Stimulated activated CD4-positive, alpha-beta T cell treated with anti-CD3 and anti-CD28 coated beads, Interleukin-1b, Interleukin-23, amount 100 ng/mL, for 48 hours (primary cell): ENCODE measurements at regions not wholly inside any gene's neighbourhood (a gene's known extent, or its start where the extent isn't known, plus 50 kb on each side); places are given as distances from the start of the nearest gene placed in this dataset.

ENCODE experiments used
- DNase-seq: peaks from one replicate; pipeline ENCODE4 v3.0.0-alpha.2; 2020

GRCh38 chr4:107220976-107221375 is 184.9 kb upstream of the DKK2 start:
- no peak for DNase-seq

- DNase-seq, result no peak
These were observed 183.6 kb upstream of the DKK2 start for GRCh38 chr4:107219681-107220080.

DNA sequence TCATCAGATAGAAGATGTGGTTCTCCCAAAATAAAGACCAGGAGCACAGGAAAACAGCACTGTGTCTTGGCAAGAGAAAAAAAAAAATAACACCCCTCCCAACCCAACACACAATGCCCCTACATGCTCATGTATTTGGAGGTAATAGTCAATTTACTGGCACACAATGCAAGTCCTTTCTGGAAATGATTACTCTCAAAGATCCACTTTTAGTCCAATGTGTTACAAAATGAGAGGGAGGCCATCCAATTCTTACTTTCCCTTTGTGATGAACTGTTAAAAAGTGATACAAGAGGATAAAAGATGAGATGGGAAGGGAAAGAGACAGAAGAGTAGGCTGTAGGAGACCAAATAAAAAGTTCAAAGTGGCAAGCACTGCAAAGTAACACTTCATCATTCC is 180.3 kb upstream of the DKK2 start:
- no peak for DNase-seq

- DNase-seq, result no peak
These were observed 179.1 kb upstream of the DKK2 start for GRCh38 chr4:107215222-107215621.

GRCh38 chr4:107213880-107214279 is 177.8 kb upstream of the DKK2 start:
- no peak for DNase-seq

GRCh38 chr4:107213410-107213809 is 177.3 kb upstream of the DKK2 start:
- DNase-seq, result no peak

DNA sequence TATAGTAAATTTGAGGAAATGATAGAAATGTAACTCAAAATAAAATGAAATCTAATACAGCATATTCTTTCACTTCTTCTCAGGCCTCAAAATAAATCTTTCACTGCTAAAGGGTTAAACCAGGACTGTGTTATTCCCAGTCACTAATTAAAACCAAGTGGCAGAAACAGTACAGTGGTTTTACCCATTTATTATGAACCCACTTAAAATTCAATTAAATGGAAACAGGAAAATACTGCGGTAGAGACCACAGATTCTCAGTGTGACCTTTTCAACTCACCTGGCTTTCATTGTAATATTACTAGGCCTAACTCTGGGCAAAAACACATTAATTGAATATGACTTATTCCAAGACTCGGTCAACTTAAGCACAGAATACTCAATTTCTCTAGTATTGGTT is 176.5 kb upstream of the DKK2 start:
- DNase-seq, result no peak

DNA sequence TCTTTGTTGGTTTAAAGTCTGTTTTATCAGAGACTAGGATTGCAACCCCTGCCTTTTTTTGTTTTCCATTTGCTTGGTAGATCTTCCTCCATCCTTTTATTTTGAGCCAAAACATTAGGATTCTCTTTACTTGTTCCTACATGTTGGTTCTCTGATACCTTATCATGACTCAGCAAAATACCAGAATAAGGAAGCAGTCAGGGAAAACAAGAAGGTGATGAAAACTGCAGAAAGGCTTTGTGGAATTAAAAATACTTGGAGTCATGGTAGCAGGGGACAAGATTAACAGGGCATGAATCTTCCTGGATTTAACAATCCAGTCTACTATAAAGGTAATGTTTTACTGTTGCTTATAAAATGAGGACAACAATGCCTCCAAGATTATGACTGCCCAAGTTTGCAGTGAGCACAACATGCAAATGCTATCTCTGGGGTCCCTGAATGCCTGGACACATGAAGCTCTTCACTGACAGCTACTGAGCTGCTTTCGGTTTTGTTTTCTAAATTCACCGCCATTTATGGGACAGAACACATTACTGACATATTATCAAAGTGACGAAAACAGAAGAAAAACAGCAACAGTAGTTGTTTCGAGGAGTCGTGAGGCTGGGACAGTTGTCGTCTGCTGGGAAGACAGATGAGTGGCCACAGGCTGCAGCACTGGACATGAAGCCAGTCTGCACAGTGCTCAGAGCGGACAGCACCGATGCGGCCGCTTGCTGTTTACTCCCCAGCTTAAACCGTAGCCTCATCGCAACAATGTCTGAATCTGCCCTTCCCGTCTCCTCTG is 174.5 kb upstream of the DKK2 start:
- no peak for DNase-seq

GRCh38 chr4:107203733-107204132 is 167.6 kb upstream of the DKK2 start:
- DNase-seq, result no peak

DNA sequence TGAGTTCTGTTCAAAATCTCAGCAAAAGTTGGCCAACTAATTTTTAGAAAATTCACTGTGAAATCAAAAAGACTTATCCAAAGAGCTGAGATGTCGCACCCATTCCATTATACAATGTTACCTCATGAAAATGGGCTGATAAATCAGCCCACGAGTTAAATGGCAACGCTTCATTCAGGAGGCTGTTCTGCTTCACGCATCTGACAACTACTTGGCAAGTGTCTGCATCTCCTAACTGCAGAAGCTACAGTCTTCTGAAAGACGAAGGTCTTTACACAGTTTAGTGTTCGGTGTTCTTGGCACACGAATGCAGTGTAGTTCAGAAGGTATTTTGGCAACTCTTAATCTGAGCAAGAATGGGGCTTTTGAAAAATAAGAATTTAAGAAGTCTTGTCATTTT is 166.6 kb upstream of the DKK2 start:
- no peak for DNase-seq

DNA sequence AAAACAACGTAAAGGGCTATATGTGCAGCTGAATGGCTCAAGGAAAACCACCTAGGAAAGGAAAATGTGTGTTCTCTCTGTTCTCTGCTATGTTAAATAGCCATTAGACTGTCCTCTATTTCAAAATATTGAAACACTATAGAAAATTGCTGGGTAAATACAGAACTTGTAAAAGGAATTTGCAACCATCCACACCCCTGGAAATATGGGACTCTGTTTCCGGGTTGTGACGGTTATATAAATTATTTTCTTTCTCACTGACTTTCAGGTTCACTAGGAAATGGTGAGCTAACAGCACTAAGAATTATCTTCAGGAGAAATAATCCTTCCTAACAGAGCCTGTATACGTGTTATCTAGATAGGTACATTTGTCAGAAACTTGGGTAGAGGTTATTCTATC is 161.0 kb upstream of the DKK2 start:
- no peak for DNase-seq

DNA sequence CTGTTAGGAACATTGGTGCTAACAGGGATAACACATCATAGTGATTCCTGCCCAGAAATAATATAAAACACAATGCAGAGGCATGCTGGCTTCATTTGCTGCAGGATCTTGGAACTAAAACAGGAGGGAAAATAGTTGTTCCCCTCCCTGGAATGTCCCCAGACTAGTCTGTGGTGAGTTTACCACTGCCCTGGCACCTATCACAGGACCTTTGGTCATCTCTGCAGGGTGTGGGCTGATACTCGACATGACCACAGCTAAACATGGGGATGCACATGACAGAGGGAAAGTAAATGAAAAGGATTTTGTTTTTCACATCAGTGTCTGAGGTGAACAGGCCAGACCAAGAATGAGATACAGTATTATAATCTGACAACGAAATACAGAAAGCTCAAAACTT is 160.2 kb upstream of the DKK2 start:
- no peak for DNase-seq

DNA sequence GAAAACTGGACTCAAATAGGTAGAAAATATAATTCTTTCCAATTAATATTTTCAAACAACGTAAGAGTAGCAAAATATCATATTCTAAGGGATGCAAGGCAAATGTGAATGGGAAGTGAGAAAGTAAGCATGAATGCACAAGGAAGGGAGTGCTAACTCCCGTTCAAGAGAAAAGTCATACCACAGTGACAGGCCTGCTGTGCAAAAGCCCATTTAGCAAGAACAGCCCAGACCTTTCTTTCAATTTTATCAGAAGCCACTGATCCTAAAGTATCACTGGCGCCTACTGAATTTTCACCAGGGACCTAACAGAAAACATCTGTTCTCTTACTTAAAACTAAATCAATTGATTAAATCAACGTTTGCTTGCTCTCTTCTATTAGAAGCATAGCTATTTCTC is 157.9 kb upstream of the DKK2 start:
- DNase-seq, result no peak

- no peak for DNase-seq
These were observed 156.5 kb upstream of the DKK2 start for GRCh38 chr4:107192601-107193000.

- DNase-seq, result no peak
These were observed 151.0 kb upstream of the DKK2 start for GRCh38 chr4:107187091-107187490.

DNA sequence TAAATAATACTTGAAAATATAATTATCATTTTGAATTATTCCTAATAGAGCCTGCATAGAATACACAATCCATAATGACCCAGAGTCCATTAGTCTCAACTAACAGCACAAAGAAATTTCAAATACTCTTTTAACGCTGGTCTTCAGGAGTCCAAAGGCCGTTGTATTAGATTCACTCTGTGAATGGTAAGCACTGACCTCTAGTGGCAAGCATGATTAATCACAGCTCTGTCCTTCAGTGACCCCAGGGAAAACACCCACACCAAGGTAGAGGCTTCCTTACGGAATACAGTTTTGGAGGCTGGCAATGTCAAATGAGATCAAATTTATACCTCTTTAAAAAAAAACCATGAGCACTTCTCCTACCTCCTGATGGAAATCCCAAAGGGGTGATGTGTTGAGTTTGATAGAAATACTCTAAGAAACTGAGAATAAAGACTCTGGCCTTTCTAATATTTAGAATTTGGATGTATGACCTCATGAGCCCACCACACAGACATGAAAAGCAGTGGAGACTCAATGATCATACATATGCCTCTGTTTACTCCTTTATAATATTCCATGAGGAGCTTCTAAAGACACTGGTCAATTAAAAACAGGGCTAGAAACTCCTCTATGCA is 147.2 kb upstream of the DKK2 start:
- no peak for DNase-seq

DNA sequence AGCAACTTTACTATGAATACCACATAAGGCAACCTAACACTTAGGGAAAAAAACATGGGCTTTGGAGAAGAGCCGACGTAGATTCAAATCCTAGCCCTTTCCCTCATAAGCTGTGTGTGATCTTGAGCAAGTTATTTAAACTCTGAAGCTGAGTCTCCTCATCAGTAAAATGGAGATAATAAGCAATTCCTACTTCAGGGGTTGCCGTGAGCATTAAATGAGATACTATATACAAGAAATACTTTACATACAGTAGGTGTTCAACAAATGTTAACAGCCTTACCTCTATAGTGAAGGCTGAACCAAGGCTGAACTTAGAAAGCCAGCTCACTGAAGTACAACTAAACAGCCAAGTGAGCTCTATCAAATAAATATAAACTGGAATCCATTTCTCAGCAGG is 146.2 kb upstream of the DKK2 start:
- no peak for DNase-seq

- no peak for DNase-seq
These were observed 130.8 kb upstream of the DKK2 start for GRCh38 chr4:107166873-107167450.

GRCh38 chr4:107166181-107166580 is 130.1 kb upstream of the DKK2 start:
- no peak for DNase-seq

- DNase-seq, result no peak
These were observed 128.9 kb upstream of the DKK2 start for GRCh38 chr4:107164962-107165475.

DNA sequence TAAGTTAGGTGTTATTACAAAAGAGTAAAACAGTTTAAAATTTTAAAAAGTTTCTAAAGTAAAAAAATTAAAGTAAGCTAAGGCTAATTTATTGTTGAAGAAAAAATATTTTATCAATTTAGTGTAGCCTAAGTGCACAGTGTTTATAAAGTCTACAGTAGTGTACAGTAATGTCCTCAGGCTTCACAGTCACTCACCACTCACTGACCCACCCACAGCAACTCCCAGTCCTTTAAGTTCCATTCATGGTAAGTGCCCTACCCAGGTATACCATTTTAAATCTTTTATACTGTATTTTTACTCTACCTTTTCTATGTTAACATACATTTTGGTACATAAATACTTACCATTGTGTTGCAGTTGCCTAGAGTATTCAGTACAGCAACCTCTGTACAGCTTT is 120.3 kb upstream of the DKK2 start:
- no peak for DNase-seq

- DNase-seq, result no peak
These were observed 119.3 kb upstream of the DKK2 start for GRCh38 chr4:107155366-107155765.

DNA sequence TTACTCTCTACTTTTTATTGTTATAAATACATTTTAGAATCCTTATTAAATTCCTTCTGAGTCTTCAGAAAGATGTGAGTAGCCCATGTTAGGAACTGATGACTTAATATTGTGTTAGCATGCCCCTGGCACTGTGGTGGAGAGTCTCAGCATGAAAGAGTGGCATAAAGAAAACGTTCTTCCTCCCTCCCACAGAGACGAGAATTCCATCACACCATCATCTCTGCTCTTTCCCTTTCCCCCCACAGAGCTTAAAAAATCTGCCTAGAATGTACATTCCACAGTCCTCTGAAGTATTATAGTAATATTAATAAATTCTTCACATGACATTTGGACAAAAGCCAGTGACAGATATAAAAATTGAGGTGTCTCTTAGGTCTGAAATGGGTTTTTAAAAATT is 117.8 kb upstream of the DKK2 start:
- no peak for DNase-seq

DNA sequence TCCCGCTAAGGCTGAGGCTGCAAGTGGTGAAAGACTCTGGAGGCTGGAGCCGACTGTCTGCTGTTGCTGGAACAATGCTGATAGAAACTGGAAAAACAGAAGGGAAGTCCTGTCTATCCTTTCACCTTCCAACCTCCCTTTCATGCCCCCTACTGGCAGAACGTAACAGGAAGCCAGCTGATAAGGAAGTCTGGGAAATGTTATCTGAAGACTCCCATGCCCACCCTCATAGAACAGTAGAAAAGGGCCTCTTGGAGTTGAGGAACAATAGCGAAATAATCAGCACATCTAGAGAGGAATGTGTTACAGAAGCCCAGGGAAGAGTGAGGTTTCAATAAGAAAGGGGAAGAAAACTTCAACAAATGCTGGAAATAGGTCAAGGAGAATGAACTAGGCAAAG is 117.1 kb upstream of the DKK2 start:
- no peak for DNase-seq
